HG03469 (cell line): ENCODE measurements at regions not wholly inside any gene's neighbourhood (a gene's known extent, or its start where the extent isn't known, plus 50 kb on each side); places are given as distances from the start of the nearest gene placed in this dataset.
"Not testable (repeated sequence)": the region's sequence is repeated elsewhere in the genome, so short reads cannot be mapped to it uniquely, and the experiment has no call there.

Experiments used
- ATAC-seq: cut with Tn5 transposase; IDR thresholded peaks from one replicate; pipeline ENCODE4 v1.9.1; 2021; ENCODE audit warnings: mild to moderate bottlenecking, moderate library complexity, moderate number of reproducible peaks; ENCODE audit not compliant: unreplicated experiment

DNA sequence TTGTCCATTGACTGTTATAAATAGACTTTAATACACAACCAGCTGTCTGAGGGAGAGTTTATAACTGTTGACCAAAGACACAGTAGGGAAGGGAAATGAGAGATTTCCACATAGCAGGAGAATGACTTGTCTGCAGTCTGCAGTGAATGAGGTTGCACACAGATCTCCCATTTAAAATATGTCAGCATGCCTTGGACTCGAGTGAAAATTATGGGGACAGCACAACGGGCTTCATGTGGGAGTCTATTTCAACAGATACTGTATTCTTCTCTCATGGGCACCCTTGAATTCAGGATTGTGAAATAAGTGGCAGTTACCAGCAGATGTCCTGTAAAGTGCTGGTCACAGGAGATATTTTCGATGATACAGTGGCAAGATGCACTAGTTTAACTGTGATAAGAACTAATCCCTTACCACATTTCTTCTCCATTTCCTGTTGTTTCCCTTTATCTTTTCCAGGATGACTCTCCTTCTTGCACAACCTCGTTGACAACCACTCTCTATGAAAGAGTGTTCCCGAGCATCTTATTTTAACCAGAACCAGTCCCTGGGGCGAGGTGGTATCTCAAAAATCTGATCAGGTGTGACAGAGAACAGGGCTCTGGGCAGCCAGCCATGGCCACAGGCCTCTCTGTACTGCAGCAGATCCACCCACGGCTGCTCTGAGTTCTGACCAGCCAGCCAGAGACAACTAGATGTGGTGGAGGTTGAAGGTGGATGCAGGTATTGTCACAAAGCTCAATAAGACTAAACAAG, 51.5 kb upstream of the MAP3K1 start:
- ATAC-seq, result no peak

DNA sequence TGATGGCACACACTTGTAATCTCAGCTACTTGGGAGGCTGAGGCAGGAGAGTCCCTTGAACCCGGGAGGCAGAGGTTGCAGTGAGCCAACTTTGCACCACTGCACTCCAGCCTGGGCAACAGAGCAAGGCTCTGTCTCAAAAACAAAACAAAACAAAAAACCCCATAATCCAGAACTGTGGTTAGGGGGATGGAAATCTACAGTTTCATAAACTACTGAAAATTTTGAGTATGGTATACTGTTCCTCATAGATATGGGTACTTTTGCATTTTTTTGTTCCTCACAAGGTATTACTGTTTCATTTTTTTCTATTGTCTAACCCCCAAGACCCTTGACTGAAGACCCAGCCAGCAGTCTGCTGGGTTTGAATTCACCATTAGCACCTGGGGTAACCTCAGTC, 52.2 kb upstream of the MAP3K1 start:
- ATAC-seq, result no peak

DNA sequence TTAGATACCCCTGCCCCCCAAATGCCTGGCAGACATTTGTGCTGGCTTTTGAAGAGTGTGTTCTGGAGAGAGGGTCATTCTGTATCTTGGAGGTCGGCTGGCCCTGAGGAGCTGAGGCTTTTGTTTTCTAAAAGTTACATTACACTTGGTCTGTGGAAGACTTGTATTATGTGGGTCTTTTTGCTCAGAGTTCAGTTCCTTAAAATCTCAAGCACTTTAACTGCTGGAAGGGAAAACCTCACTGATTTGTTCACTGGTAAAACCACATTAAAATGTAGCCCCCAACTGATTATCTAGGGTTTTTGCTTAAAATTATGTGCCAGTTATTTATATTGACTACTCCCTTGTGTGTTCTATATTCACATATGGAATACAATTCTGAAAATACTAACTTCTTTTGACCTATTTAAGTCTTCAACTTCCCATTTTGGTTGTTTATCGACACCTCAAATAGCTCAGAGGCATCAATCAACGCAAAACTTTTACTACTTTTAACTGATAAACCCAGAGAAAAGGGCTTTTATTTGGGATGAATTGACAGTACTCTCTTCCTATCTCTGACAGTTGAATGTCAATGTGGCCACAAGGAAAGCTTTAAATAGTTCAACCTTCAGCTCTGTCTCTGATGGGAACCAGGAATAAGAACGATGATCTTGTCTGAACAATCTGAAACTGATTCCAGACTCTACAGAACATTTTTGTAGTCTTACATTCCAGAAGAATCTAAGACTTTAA, 54.0 kb upstream of the MAP3K1 start:
- ATAC-seq, result no peak

DNA sequence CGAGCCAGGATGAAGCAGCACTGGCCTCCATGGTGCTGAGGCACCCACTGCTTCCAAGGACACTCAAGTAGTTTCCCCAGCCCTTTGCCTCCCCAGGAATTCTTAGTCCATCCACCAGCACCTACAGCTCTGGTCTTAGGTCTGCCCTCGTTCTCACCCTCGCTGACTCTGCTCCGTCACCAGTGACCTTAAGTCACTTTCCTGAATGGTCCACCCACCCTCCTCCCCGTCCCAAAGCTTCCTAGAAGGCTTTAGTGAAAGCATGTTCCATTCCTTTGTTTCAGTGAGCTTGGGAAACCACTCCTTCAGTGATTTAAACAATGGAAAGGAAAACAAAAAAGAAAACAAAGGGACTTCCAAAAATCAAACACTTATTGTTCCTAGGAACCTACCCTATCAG, 54.6 kb upstream of the MAP3K1 start:
- no peak for ATAC-seq

DNA sequence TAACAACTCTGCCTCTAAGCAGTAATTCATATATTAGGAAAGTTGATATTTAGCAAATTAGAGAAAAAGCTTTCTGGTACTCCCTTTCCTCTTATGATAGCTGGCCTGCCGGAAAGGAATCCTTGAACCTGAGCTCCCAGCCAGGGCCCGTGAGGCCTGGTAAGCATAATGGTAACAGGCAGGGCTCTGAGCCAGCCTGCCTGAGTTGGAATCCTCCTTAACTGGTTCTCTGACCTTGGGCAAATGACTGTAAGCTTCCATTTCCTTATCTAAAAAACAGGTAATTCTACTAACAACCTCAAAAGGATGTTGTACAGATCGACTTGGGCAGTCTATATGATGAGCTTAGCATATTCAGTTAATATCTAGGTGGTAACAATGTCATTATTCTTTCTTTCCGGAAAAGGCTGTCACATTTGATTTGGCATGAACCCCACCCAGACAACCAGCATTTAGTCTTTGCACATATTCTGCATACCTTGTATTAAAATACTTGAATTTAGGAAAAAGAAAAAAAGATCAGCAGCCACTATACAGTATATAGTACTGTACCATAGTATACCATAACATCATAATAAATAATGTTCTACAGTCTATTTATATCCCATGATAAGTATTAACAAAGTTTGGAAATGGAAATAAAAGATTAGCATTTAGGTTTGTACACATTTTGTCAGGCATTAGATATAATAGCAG, 55.7 kb upstream of the MAP3K1 start:
- no peak for ATAC-seq

DNA sequence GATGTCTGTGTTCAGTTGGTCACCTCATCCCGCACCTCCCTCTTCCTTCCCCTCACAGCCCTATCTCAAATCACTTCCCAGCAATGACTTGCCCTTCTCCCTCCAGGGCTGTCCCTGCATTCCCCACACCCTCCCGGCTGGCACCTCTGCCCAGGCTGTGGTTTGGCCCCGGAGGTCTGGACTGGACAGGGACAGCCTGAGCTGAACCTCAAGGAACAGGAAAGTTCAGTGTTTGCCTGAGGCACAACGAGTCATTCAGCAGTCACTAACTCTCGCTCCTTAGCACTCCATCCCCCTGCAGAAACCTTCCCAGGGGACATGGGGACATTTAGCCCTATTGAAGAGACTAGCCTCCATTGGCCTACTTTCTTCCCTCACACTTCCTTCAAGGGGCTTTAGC, 58.3 kb upstream of the MAP3K1 start:
- ATAC-seq, result no peak

DNA sequence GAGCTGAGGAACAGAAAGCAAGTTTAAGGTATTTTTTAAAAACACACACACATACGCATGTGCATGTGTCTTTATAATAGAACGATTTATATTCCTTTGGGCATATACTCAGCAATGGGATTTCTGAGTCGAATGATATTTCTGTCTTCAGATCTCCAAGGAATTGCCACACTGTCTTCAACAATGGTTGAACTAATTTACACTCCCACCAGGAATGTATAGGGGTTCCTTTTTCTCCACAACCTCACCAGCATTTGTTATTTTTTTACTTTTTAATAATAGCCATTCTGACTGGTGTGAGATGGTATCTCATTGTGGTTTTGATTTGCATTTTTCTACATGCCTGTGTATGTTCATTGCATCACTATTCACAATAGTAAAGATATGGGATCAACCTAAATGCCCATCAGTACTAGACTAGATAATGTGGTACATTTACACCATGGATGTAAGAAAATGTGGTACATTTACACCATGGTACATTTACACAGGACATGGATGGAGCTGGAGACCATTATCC, 60.3 kb upstream of the MAP3K1 start:
- no peak for ATAC-seq

DNA sequence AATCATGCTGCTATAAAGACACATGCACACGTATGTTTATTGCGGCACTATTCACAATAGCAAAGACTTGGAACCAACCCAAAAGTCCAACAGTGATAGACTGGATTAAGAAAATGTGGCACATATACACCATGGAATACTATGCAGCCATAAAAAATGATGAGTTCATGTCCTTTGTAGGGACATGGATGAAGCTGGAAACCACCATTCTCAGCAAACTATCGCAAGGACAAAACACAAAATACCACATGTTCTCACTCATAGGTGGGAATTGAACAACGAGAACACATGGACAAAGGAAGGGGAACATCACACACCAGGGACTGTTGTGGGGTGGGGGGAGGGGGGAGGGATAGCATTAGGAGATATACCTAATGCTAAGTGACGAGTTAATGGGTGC, 61.8 kb upstream of the MAP3K1 start:
- not testable (repeated sequence) for ATAC-seq

DNA sequence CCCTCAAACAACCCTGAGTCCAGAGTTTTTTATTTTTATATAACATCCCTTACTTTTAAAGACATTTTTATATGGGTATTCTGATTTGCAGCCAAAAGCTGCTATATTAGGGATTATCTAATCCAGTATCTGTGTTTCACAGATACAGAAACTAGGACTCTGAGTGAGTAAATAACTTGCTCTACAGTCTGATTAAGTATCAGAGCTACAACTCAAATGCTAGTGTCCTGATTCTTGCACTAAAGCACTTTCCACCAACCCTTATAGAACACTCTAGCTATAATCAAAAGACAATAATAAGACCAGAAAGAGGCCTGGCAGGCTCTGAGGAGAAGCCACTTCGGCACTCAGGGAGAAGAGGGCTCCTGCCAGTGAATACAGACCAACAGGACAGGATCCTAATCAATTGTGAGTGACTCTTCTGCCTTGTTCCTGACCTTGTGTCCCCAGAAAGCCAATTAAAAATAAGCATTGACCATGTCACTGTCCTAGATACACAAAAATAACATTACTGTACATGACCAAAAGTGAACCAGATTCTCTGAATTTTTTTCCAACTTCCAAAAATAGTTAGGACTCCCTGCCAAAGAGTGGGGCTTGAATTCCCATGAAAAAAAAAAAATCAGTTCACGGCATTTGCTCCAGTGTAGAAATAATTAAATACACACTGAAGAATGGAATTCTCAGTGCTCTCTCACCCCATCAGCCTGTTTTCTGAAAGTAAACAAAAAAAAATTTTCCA, 63.6 kb upstream of the MAP3K1 start:
- ATAC-seq, result no peak

DNA sequence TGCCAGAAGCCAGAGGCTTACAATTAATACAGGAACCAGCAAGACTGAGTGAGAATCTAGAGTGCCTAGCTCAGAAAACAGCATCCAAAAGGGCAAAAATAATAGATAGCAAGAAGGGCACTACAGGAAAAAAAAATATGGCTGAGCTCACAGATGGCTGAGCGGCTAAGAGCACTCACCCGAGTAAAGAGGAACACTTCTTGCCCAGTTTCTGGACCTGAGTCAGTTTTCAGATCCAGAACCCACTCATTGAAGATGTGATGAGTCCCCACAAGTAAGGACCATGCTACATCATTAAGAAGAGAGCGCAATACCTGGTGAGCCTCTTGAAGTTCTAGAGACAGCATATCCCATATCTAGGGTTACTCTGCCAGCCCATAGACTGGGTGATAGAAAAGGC, 65.5 kb upstream of the MAP3K1 start:
- ATAC-seq, result no peak

DNA sequence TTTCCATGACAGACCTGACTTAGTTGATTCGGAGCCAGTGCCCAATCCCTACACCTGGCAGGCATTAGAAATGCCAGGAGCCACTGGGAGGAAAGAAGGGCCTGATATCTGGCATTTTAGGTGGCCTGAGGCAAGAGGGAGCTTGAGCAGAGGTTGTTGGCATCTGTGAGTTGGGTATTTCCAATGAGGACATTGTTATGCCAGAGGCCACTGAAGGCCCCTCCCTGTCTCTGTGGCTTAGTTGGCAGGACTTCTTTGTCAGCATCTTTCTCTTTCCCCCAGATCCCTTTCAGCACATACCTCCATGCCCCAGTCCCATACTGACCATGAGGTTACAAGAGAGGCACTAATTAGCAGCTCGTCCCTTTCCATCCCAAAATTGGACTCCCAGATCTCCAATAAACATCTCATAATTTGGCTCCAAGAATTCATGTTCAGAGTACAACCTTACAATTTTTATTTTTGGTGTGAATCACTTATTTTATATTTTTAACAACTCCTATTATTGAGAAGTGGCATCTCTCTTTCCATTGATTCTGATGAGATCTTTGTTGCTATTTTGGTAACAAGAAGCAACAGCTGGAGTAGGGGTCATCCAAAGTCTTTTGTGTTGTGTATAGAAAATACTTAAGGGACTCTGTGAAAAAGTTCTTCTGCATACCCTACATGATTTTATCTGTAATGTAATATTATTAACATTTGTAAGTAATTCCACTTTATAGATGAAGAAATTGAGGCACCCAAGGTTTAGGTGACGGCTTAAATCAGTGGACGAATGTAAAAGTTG, 68.6 kb upstream of the MAP3K1 start:
- no peak for ATAC-seq

DNA sequence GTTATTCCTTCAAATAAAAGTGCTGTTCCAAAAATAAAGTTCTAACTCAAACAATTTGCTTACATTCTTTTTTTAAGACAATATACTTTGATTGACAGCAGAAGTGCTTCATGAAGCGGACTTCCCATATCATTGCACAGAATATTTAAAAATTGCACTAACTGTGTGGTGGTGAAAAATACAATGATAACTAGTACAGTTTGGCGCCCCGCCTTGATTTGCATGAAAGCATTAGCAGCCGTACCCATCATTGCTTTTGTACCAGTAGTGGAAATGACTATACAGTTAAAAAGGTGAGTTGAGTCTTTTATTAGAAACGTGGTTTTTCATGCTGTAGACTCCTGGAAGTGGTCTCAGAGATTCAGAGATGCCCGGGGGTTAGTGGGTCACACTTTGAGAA, 69.5 kb upstream of the MAP3K1 start:
- ATAC-seq, result no peak

DNA sequence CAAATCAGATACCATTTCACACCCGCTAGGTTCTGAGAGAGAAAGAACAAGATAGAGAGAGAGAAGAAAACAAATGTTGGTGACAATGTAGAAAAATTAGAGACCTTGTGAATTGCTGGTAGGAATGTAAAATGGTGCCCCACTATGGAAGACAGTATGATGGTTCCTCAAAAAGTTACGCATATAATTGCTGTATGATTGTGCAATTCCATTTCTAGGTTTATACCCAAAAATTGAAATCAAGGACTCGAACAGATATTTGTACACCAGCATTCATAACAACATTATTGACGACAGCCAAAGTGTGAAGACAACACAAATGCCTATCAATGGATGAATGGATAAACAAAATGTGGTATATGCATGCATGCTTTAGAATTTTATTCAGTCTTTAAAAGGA, 74.5 kb upstream of the MAP3K1 start:
- ATAC-seq, result no peak

DNA sequence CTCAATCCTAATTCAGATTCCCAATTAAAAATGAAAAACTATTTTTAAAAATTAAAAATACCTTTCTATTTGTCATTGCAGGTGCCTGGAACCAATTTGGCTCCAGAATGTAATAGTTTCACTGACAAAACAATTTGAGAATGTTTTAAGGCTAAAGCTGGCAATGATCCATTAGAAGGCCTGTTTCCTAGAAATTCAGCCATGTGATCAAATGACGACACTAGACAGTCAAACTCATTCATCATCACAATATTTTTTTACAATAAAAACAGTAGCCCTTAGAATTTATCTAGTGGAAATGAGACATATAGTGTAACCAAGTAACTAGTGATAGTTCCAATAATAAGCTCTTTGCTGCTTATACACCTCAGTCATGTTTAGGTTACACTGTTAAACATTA, 75.4 kb upstream of the MAP3K1 start:
- ATAC-seq, result no peak

DNA sequence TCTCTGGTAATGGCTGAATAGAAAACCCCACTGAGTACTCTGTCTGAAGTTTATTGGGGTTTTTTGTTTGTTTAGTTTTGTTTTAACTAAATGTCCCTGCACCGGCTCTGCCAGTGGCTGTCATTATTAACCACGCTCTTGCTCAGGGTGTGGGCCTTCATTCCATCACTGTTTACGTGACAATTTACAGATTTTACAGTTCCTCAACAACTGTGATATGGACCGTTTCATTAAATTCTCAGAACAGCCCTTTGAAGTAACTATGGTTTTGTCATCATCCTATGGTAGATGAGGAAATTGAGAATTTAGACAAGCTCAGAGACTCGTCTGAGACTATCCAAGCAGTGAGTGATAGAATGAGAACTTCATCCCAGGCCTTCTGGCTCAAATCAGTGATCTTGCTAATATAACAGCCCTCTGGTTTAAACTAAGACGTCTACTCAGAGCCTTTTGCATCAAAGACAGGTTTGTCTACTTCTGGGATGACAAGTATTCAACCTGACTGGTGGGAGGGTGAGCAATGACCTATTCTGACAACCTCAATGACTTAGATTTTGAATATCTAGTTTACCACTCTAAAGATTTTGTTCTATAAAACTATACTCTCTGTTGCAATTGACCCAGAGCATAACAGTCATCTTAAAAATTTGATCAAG, 77.3 kb upstream of the MAP3K1 start:
- no peak for ATAC-seq

DNA sequence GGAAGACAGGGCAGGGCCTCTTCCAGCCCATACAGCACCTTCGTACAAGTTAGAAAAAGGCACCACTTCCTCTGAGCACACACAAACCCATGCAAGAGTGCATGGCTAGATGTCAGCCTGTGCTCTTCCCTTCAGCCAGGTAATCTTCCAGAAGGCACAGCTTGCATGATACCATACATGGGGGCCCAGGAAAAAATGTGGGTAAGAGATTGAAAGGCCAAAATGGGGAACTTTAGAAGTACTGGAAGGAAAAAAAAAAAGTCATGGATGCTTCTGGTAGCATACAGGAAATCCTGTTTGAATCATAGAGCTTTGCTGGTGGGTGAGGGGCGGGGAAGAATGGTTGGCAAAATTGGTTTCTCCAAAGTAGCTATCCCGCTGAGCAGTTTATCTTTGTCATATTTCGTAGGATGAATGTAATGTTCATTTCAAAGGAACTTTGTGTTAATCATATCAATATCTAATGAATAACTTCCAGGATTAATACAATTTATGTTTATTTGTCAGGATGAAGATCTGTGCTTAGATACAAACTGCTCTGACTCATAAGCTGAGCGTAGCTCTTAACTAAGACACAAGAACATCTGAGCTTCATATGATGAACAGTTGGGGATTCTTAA, 78.2 kb upstream of the MAP3K1 start:
- no peak for ATAC-seq

DNA sequence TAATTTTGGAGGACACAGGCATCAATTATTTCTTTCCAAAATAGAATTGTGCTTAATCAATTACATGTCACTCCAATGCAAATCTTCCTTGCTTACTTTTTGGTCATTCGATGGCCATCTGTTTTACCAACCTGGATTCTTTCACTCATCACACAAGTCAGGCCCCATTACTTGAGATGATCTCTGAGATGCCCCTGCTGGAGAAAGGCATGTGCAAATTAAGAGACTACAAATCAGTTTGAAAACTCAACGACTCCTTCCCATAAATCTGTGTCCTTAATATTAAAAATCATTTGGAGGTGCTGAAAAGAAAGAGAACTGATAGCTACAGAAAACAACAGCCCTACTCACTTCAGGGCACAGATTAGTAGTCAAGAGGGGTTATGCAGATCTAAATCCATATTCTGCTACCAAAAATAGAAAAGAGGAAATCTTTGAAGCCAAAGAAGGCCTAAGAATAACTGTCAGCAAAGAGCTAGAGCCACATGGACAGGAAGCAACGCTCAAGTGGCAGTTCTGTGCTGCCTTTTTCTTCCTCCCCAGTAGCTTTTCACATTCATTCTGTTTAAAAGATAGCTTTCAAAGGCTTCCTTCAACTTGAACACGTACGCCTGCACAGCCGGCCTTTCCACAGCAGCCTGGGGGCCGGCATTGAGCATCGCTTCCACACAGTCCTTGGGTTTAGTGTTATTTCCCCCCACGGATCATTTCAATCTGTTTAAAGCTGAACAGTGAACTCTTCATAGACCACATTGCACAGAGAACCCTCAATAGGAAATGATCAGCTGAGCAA, 79.3 kb upstream of the MAP3K1 start:
- no peak for ATAC-seq

DNA sequence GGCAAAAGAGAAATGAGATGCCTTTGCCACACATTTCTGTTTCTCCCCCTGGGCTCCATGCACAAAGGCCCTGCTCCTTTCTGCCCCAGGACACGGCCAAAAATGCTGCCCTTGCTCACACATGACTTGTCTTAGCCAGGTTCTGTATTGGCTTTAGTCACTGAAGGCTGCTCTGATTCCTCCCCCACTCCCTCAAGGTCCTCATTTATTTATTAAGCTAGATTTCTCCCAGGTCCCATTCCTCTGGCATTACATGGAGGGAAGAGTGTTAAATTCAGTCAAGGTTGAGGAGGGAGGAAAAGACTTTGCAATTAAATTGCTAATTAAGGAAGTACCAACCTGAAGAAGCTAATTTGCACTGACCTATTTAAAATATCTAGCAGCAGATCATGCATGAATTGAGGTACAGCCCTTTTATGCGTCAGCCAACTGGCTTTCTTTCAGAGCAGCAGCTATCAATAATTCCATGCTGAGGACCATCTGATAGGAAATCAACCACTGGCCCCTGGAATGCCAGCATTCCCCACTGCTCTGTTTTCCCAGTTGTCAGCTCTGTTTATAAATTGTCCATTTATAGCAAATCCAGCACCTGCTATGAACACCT, 81.2 kb upstream of the MAP3K1 start:
- no peak for ATAC-seq
